Spleen (tissue), 7 donors: ENCODE measurements at regions not wholly inside any gene's neighbourhood (a gene's known extent, or its start where the extent isn't known, plus 50 kb on each side); places are given as distances from the start of the nearest gene placed in this dataset.

Experiments
- POLR2A ChIP-seq, 3 donors: fragments of 450-650 bp; IDR thresholded peaks; one replicate each; pipeline ENCODE4 v1.5.1; 2017; ENCODE audit warnings: antibody characterized with exemption in 3 of 3, mild to moderate bottlenecking in 1 of 3
- TF ChIP-seq, protein P1 (sequence below), 11 experiments: fragments of 200-600 bp in 7 of 11; fragments of 450-650 bp in 4 of 11; sonication (generic) in 4 of 11; IDR thresholded peaks in 8 of 11; conservative IDR thresholded peaks in 3 of 11; 1 replicate in 7 of 11; 2 replicates in 4 of 11; pipeline versions ENCODE4 v1.4.0 to v1.8.0; 2016 to 2021; ENCODE audit warnings: antibody characterized with exemption in 11 of 11, inconsistent platforms in 4 of 11, mild to moderate bottlenecking in 1 of 11
- donor health status: DM: no; HTN: no; CAD: no; lungs with moderate emphysema.
- donor health status: DM: no; HTN: no; CAD: no.
- donor health status: DM: no; HTN: no; CAD: no.

DNA sequence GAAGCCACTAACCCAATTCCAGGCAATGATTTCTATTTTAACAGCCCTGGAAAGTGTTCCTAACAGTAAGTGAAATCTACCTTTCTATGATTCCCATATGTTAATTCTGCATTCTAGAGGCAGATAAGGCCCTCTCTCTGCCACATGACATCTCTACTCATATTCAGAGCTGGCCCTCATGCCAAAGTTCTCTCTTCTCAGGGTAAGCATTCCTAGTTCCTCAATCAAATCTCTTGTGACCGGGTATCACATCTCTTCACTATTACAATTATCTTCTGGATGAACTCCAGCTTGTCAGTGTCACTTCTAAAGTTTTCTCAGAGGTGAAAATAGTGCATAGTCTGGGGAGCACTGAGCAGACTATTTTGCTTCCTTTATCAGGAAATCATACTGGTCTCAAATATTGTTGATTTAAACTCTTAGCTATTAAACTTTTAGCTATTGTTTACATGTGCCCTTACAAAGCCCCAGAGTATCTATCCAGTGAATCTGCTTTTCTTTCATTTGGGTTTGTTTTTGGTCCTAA is 66.4 kb upstream of the TNFSF18 start:
- TF ChIP-seq, protein P1, sequence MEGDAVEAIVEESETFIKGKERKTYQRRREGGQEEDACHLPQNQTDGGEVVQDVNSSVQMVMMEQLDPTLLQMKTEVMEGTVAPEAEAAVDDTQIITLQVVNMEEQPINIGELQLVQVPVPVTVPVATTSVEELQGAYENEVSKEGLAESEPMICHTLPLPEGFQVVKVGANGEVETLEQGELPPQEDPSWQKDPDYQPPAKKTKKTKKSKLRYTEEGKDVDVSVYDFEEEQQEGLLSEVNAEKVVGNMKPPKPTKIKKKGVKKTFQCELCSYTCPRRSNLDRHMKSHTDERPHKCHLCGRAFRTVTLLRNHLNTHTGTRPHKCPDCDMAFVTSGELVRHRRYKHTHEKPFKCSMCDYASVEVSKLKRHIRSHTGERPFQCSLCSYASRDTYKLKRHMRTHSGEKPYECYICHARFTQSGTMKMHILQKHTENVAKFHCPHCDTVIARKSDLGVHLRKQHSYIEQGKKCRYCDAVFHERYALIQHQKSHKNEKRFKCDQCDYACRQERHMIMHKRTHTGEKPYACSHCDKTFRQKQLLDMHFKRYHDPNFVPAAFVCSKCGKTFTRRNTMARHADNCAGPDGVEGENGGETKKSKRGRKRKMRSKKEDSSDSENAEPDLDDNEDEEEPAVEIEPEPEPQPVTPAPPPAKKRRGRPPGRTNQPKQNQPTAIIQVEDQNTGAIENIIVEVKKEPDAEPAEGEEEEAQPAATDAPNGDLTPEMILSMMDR (IDR thresholded peaks at IDR 0.05 in 8 of 11, conservative IDR thresholded peaks at IDR 0.05 in 3 of 11): no peak
- no peak for TF ChIP-seq POLR2A (IDR thresholded peaks at IDR 0.05)
